ENCODE measurements at regions not wholly inside any gene's neighbourhood (a gene's known extent, or its start where the extent isn't known, plus 50 kb on each side); places are given as distances from the start of the nearest gene placed in this dataset.
"Not testable (repeated sequence)": the region's sequence is repeated elsewhere in the genome, so short reads cannot be mapped to it uniquely, and the experiment has no call there.

DNA sequence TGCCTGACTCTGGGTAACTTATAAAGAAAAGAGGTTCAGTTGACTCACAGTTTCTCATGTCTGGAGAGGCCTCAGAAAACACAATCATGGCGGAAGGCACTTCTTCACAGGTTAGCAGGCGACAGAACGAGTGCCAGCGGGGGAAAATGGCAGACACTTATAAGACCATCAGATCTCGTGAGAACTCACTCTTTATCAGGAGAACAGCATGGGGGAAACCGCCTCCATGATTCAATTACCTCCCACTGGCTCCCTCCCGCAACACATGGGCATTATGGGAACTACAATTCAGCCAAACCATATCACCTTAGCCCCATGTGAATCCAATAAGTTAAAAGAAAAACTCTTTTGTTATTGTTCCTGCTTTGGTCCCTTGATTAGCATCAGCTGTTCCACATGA, 725.2 kb downstream of the LRRIQ3 start:
- Histone ChIP-seq H3K27me3 (ENCODE audit: control insufficient read depth, insufficient read depth, low read length, poor library complexity, severe bottlenecking) (no peaks in the 10 kb centered on the region), H3K4me1 (ENCODE audit: control insufficient read depth, insufficient read depth, low read length) (no peaks in the 10 kb centered on the region), H3K36me3 (ENCODE audit: control insufficient read depth, insufficient read depth, low read length) (no peaks in the 10 kb centered on the region), H3K4me3 (ENCODE audit: insufficient read depth, low read depth, low read length) (no peak overlapping the region), H3K9me3 (ENCODE audit: control insufficient read depth, low read length) (no peaks in the 10 kb centered on the region), H3K27ac (ENCODE audit: insufficient read depth, low read depth, low read length, poor library complexity, severe bottlenecking) (no peak overlapping the region)
- 89 to 95% methylated on average over 7 of the region's 7 CpGs for WGBS, 2 experiments

DNA sequence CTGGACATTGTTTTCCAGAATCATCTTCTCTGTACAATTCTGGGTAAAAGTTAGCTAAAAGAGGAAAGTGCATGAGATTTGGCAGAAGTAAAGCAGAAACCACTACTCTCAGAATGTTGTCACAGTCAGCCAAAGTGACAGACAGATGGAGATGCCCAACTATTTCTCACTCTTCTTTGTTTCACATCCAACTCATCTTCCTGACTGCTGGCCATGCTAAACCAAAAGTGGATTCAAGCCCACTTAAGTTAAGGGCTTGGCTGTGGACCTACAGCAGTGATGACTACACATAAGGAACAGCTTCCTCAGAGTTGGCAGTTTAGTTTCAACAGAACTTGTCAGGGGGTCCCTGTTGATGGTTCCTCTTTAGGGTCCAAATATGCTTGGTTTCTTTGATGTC, 730.2 kb downstream of the LRRIQ3 start:
- H3K9me3 ChIP-seq (ENCODE audit: control insufficient read depth, low read length): no peaks in the 10 kb centered on the region
- no peaks in the 10 kb centered on the region for H3K27me3 ChIP-seq (ENCODE audit: control insufficient read depth, insufficient read depth, low read length, poor library complexity, severe bottlenecking)
- no peak overlapping the region for H3K27ac ChIP-seq (ENCODE audit: insufficient read depth, low read depth, low read length, poor library complexity, severe bottlenecking)
- H3K4me1 ChIP-seq (ENCODE audit: control insufficient read depth, insufficient read depth, low read length): no peaks in the 10 kb centered on the region
- H3K4me3 ChIP-seq (ENCODE audit: insufficient read depth, low read depth, low read length): no peak overlapping the region
- H3K36me3 ChIP-seq (ENCODE audit: control insufficient read depth, insufficient read depth, low read length): no peaks in the 10 kb centered on the region

GRCh38 chr1:73463873-73464272, 734.1 kb downstream of the LRRIQ3 start:
- WGBS, 2 experiments: 85 to 89% methylated on average over 2 of the region's 2 CpGs
- Histone ChIP-seq H3K27ac (ENCODE audit: insufficient read depth, low read depth, low read length, poor library complexity, severe bottlenecking) (no peak overlapping the region), H3K4me3 (ENCODE audit: insufficient read depth, low read depth, low read length) (no peak overlapping the region), H3K36me3 (ENCODE audit: control insufficient read depth, insufficient read depth, low read length) (no peaks in the 10 kb centered on the region), H3K9me3 (ENCODE audit: control insufficient read depth, low read length) (no peaks in the 10 kb centered on the region), H3K27me3 (ENCODE audit: control insufficient read depth, insufficient read depth, low read length, poor library complexity, severe bottlenecking) (no peaks in the 10 kb centered on the region), H3K4me1 (ENCODE audit: control insufficient read depth, insufficient read depth, low read length) (no peaks in the 10 kb centered on the region)

DNA sequence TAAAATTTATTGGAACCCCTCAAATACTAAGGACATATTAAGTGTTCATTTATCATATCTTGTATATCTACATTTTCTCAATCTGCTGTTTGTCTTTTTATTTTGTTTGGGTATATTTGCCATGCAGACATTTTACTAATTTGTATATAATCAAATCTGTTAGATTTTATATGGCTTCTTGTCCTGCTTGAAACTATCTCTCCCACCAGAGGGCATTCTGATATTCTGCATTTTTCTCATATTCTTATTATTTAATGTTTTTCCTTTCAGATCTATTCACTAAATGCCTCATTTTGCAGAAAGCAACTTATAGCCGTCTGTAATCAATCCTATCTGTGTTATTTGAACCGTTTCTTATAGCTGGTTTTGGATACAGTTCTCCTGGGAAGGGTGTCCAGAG, 745.5 kb downstream of the LRRIQ3 start:
- H3K36me3 ChIP-seq (ENCODE audit: control insufficient read depth, insufficient read depth, low read length): no peaks in the 10 kb centered on the region
- WGBS, 2 experiments: 40 to 100% methylated on average over 1 to 2 of the region's 2 CpGs
- H3K4me3 ChIP-seq (ENCODE audit: insufficient read depth, low read depth, low read length): no peak overlapping the region
- H3K27me3 ChIP-seq (ENCODE audit: control insufficient read depth, insufficient read depth, low read length, poor library complexity, severe bottlenecking): no peaks in the 10 kb centered on the region
- H3K27ac ChIP-seq (ENCODE audit: insufficient read depth, low read depth, low read length, poor library complexity, severe bottlenecking): no peak overlapping the region
- H3K9me3 ChIP-seq (ENCODE audit: control insufficient read depth, low read length): no peaks in the 10 kb centered on the region
- no peaks in the 10 kb centered on the region for H3K4me1 ChIP-seq (ENCODE audit: control insufficient read depth, insufficient read depth, low read length)

DNA sequence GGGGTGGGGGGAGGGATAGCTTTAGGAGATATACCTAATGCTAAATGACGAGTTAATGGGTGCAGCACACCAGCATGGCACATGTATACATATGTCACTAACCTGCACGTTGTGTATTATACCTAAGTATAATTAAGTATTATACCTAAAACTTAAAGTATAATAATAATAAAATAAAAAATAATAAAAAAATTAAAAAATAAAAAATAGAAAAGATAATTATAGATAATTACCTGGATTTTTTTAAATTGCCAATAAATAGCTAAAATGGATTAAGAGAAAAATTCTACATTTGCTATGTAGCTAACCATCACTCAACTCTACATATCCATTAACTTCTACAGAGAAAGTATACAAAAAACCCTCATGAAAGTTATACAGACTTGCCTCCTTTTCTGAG, 747.3 kb downstream of the LRRIQ3 start:
- no CpG with 5 or more reads among the region's 2 CpGs for WGBS, 2 experiments
- H3K4me1 ChIP-seq (ENCODE audit: control insufficient read depth, insufficient read depth, low read length); H3K36me3 ChIP-seq (ENCODE audit: control insufficient read depth, insufficient read depth, low read length); H3K27me3 ChIP-seq (ENCODE audit: control insufficient read depth, insufficient read depth, low read length, poor library complexity, severe bottlenecking); H3K4me3 ChIP-seq (ENCODE audit: insufficient read depth, low read depth, low read length); H3K27ac ChIP-seq (ENCODE audit: insufficient read depth, low read depth, low read length, poor library complexity, severe bottlenecking); H3K9me3 ChIP-seq (ENCODE audit: control insufficient read depth, low read length): not testable (repeated sequence)

GRCh38 chr1:73411479-73411878, 786.5 kb downstream of the LRRIQ3 start:
- Histone ChIP-seq H3K4me1 (ENCODE audit: control insufficient read depth, insufficient read depth, low read length) (no peaks in the 10 kb centered on the region), H3K4me3 (ENCODE audit: insufficient read depth, low read depth, low read length) (no peak overlapping the region), H3K27me3 (ENCODE audit: control insufficient read depth, insufficient read depth, low read length, poor library complexity, severe bottlenecking) (no peaks in the 10 kb centered on the region), H3K27ac (ENCODE audit: insufficient read depth, low read depth, low read length, poor library complexity, severe bottlenecking) (no peak overlapping the region), H3K9me3 (ENCODE audit: control insufficient read depth, low read length) (no peaks in the 10 kb centered on the region), H3K36me3 (ENCODE audit: control insufficient read depth, insufficient read depth, low read length) (no peaks in the 10 kb centered on the region)
- WGBS, 2 experiments: 96 to 98% methylated on average over 3 of the region's 3 CpGs

DNA sequence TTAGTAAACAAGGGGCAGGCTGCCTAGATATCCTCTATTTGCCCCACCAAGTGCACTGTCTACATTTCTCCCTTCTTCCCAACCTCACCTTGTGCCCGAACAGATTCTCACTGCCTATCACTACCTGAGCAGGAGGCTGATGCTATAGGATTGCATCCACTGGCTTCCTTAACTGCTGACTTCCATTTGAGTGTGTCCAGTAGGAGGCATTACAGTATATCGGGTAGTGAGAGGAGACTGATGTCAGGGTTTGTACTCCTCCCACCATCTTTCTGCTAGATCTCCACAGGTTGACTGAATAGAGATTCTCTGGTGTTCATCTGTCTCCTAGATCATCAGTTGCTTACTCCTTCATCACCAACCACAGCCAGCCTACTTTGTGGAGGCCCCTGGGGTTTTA, 796.3 kb downstream of the LRRIQ3 start:
- Histone ChIP-seq H3K27me3 (ENCODE audit: control insufficient read depth, insufficient read depth, low read length, poor library complexity, severe bottlenecking) (no peaks in the 10 kb centered on the region), H3K4me3 (ENCODE audit: insufficient read depth, low read depth, low read length) (no peak overlapping the region), H3K27ac (ENCODE audit: insufficient read depth, low read depth, low read length, poor library complexity, severe bottlenecking) (no peak overlapping the region), H3K36me3 (ENCODE audit: control insufficient read depth, insufficient read depth, low read length) (no peaks in the 10 kb centered on the region), H3K4me1 (ENCODE audit: control insufficient read depth, insufficient read depth, low read length) (no peaks in the 10 kb centered on the region), H3K9me3 (ENCODE audit: control insufficient read depth, low read length) (no peaks in the 10 kb centered on the region)
- WGBS, 2 experiments: 88 to 91% methylated on average over 1 to 2 of the region's 2 CpGs

- Histone ChIP-seq H3K4me1 (ENCODE audit: control insufficient read depth, insufficient read depth, low read length) (no peaks in the 10 kb centered on the region), H3K36me3 (ENCODE audit: control insufficient read depth, insufficient read depth, low read length) (no peaks in the 10 kb centered on the region), H3K27me3 (ENCODE audit: control insufficient read depth, insufficient read depth, low read length, poor library complexity, severe bottlenecking) (no peaks in the 10 kb centered on the region), H3K27ac (ENCODE audit: insufficient read depth, low read depth, low read length, poor library complexity, severe bottlenecking) (no peak overlapping the region), H3K9me3 (ENCODE audit: control insufficient read depth, low read length) (no peaks in the 10 kb centered on the region), H3K4me3 (ENCODE audit: insufficient read depth, low read depth, low read length) (no peak overlapping the region)
- 91 to 92% methylated on average over 3 of the region's 3 CpGs for WGBS, 2 experiments
Measured at GRCh38 chr1:73382966-73383365, 815.0 kb downstream of the LRRIQ3 start.

DNA sequence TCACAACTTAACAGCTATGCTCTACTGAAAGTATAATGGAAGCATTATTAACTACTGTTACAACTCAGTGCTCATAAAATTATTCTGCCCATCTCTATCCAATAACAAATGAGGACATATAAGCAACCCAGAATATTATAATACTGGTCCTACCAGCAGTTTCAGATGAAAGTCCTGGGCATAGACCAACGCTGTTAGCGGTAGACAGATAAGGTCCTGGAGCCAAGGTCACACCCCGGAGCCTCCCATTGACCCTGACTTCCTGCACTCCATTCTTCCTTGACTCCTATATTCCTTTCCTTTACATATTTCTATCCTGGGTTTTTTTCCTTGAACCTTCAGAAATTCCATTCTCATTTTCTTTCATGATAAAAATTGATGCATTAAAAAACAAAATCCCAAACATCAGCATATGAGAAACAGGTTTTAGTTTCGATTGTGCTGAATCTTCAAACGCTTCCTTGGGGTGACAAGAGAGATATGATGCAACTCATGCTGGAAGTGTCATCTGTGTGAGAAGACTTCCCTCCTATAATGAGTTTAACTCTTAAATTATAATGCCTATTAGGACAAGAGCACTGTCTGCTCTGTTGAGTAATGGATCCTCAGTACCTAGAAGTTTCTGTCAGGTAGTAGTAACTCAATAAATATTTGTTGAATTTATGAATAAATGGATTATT, 831.1 kb downstream of the LRRIQ3 start:
- Histone ChIP-seq H3K4me1 (ENCODE audit: control insufficient read depth, insufficient read depth, low read length) (no peaks in the 10 kb centered on the region), H3K4me3 (ENCODE audit: insufficient read depth, low read depth, low read length) (no peak overlapping the region), H3K27ac (ENCODE audit: insufficient read depth, low read depth, low read length, poor library complexity, severe bottlenecking) (no peak overlapping the region), H3K9me3 (ENCODE audit: control insufficient read depth, low read length) (no peaks in the 10 kb centered on the region), H3K27me3 (ENCODE audit: control insufficient read depth, insufficient read depth, low read length, poor library complexity, severe bottlenecking) (no peaks in the 10 kb centered on the region), H3K36me3 (ENCODE audit: control insufficient read depth, insufficient read depth, low read length) (no peaks in the 10 kb centered on the region)
- 96 to 97% methylated on average over 5 of the region's 5 CpGs for WGBS, 2 experiments

GRCh38 chr1:73359001-73359400, 839.0 kb downstream of the LRRIQ3 start:
- 92 to 93% methylated on average over 3 of the region's 3 CpGs for WGBS, 2 experiments
- Histone ChIP-seq H3K36me3 (ENCODE audit: control insufficient read depth, insufficient read depth, low read length) (no peaks in the 10 kb centered on the region), H3K4me1 (ENCODE audit: control insufficient read depth, insufficient read depth, low read length) (no peaks in the 10 kb centered on the region), H3K9me3 (ENCODE audit: control insufficient read depth, low read length) (no peaks in the 10 kb centered on the region), H3K4me3 (ENCODE audit: insufficient read depth, low read depth, low read length) (no peak overlapping the region), H3K27me3 (ENCODE audit: control insufficient read depth, insufficient read depth, low read length, poor library complexity, severe bottlenecking) (no peaks in the 10 kb centered on the region), H3K27ac (ENCODE audit: insufficient read depth, low read depth, low read length, poor library complexity, severe bottlenecking) (no peak overlapping the region)

DNA sequence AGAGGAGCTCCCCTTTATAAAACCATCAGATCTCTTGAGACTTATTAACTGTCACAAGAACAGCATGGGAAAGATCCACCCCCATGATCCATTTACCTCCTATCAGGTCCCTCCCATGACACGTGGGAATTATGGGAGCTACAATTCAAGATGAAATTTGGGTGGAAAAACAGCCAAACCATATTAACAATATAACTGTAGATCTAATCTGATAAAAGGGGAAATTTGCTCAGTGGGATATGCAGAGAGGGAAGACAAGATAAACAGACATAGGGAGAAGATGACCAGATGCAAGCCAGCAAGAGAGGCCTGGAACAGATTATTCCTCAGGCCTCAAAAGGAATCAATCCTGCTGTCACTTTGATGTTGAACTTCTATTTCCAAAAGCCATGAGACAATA, 841.5 kb downstream of the LRRIQ3 start:
- Histone ChIP-seq H3K36me3 (ENCODE audit: control insufficient read depth, insufficient read depth, low read length) (no peaks in the 10 kb centered on the region), H3K27me3 (ENCODE audit: control insufficient read depth, insufficient read depth, low read length, poor library complexity, severe bottlenecking) (no peaks in the 10 kb centered on the region), H3K9me3 (ENCODE audit: control insufficient read depth, low read length) (no peaks in the 10 kb centered on the region), H3K27ac (ENCODE audit: insufficient read depth, low read depth, low read length, poor library complexity, severe bottlenecking) (no peak overlapping the region), H3K4me1 (ENCODE audit: control insufficient read depth, insufficient read depth, low read length) (no peaks in the 10 kb centered on the region), H3K4me3 (ENCODE audit: insufficient read depth, low read depth, low read length) (no peak overlapping the region)
- no CpG with 5 or more reads among the region's 1 CpG for WGBS, 2 experiments

Measured in ectodermal cell (in vitro differentiated cells).